ENCODE measurements at regions not wholly inside any gene's neighbourhood (a gene's known extent, or its start where the extent isn't known, plus 50 kb on each side); places are given as distances from the start of the nearest gene placed in this dataset.

- Histone ChIP-seq H3K4me2 (ENCODE audit: low read depth, low read length, poor library complexity, severe bottlenecking) (no peak overlapping the region), H4K20me1 (ENCODE audit: low read depth, low read length) (no peaks in the 10 kb centered on the region), H3F3A (ENCODE audit: insufficient read depth) (no peaks in the 10 kb centered on the region), H2AFZ (ENCODE audit: low read depth, low read length, severe bottlenecking) (no peak overlapping the region), H3K27ac (ENCODE audit: low read depth, low read length) (no peak overlapping the region), H3K27me3 (ENCODE audit: low read length) (no peaks in the 10 kb centered on the region), H3K9me3 (ENCODE audit: insufficient read depth, low read length) (no peaks in the 10 kb centered on the region), H3K36me3 (ENCODE audit: low read length) (no peaks in the 10 kb centered on the region), H3K4me3 (ENCODE audit: insufficient read depth, low read length, poor library complexity, severe bottlenecking) (no peak overlapping the region), H3K9ac (ENCODE audit: low read length) (no peak overlapping the region), H3K79me2 (ENCODE audit: insufficient read depth, low read length) (no peaks in the 10 kb centered on the region), H3K9me2 (replicated peaks; ENCODE audit: insufficient read depth, low read length) (no peaks in the 10 kb centered on the region)
- TF ChIP-seq EZH2phosphoT487 (conservative IDR thresholded peaks at IDR 0.05; ENCODE audit: low read length), result no peak
- TF ChIP-seq CTCF (IDR thresholded peaks at IDR 0.05; ENCODE audit: insufficient read depth, low read length, poor library complexity, severe bottlenecking), result no peak
Observed at GRCh38 chr12:61999311-61999710, 260.9 kb upstream of the USP15 start.

- no peaks in the 10 kb centered on the region for H3K27me3 ChIP-seq (ENCODE audit: low read length)
- H3F3A ChIP-seq (ENCODE audit: insufficient read depth), result no peaks in the 10 kb centered on the region
- H3K27ac ChIP-seq (ENCODE audit: low read depth, low read length), result no peak overlapping the region
- no peak overlapping the region for H3K4me2 ChIP-seq (ENCODE audit: low read depth, low read length, poor library complexity, severe bottlenecking)
- H4K20me1 ChIP-seq (ENCODE audit: low read depth, low read length), result no peaks in the 10 kb centered on the region
- H3K9me2 ChIP-seq (replicated peaks; ENCODE audit: insufficient read depth, low read length), result no peaks in the 10 kb centered on the region
- H3K9ac ChIP-seq (ENCODE audit: low read length), result no peak overlapping the region
- H3K4me3 ChIP-seq (ENCODE audit: insufficient read depth, low read length, poor library complexity, severe bottlenecking), result no peak overlapping the region
- no peaks in the 10 kb centered on the region for H3K79me2 ChIP-seq (ENCODE audit: insufficient read depth, low read length)
- no peak overlapping the region for H2AFZ ChIP-seq (ENCODE audit: low read depth, low read length, severe bottlenecking)
- H3K9me3 ChIP-seq (ENCODE audit: insufficient read depth, low read length), result no peaks in the 10 kb centered on the region
- H3K36me3 ChIP-seq (ENCODE audit: low read length), result no peaks in the 10 kb centered on the region
- TF ChIP-seq EZH2phosphoT487 (conservative IDR thresholded peaks at IDR 0.05; ENCODE audit: low read length), result no peak
- TF ChIP-seq CTCF (IDR thresholded peaks at IDR 0.05; ENCODE audit: insufficient read depth, low read length, poor library complexity, severe bottlenecking), result no peak
Observed at GRCh38 chr12:62001424-62001823, 258.8 kb upstream of the USP15 start.

- no peaks in the 10 kb centered on the region for H3K27me3 ChIP-seq (ENCODE audit: low read length)
- H3K9ac ChIP-seq (ENCODE audit: low read length), result no peak overlapping the region
- no peak overlapping the region for H2AFZ ChIP-seq (ENCODE audit: low read depth, low read length, severe bottlenecking)
- H3K9me2 ChIP-seq (replicated peaks; ENCODE audit: insufficient read depth, low read length), result no peaks in the 10 kb centered on the region
- no peaks in the 10 kb centered on the region for H4K20me1 ChIP-seq (ENCODE audit: low read depth, low read length)
- no peak overlapping the region for H3K4me3 ChIP-seq (ENCODE audit: insufficient read depth, low read length, poor library complexity, severe bottlenecking)
- H3F3A ChIP-seq (ENCODE audit: insufficient read depth), result no peaks in the 10 kb centered on the region
- H3K36me3 ChIP-seq (ENCODE audit: low read length), result no peaks in the 10 kb centered on the region
- H3K27ac ChIP-seq (ENCODE audit: low read depth, low read length), result no peak overlapping the region
- no peak overlapping the region for H3K4me2 ChIP-seq (ENCODE audit: low read depth, low read length, poor library complexity, severe bottlenecking)
- TF ChIP-seq EZH2phosphoT487 (conservative IDR thresholded peaks at IDR 0.05; ENCODE audit: low read length) (no peak), CTCF (IDR thresholded peaks at IDR 0.05; ENCODE audit: insufficient read depth, low read length, poor library complexity, severe bottlenecking) (no peak)
- H3K9me3 ChIP-seq (ENCODE audit: insufficient read depth, low read length), result no peaks in the 10 kb centered on the region
- H3K79me2 ChIP-seq (ENCODE audit: insufficient read depth, low read length), result no peaks in the 10 kb centered on the region
Observed at GRCh38 chr12:62003226-62003625, 257.0 kb upstream of the USP15 start.

- no peak overlapping the region for H3K4me2 ChIP-seq (ENCODE audit: low read depth, low read length, poor library complexity, severe bottlenecking)
Observed at GRCh38 chr12:62003701-62004100, 256.5 kb upstream of the USP15 start.

More at GRCh38 chr12:62003701-62004100, 256.5 kb upstream of the USP15 start:
- Histone ChIP-seq H3K9me3 (ENCODE audit: insufficient read depth, low read length) (no peaks in the 10 kb centered on the region), H3K27ac (ENCODE audit: low read depth, low read length) (no peak overlapping the region), H3K36me3 (ENCODE audit: low read length) (no peaks in the 10 kb centered on the region), H4K20me1 (ENCODE audit: low read depth, low read length) (no peaks in the 10 kb centered on the region), H3F3A (ENCODE audit: insufficient read depth) (no peaks in the 10 kb centered on the region), H3K79me2 (ENCODE audit: insufficient read depth, low read length) (no peaks in the 10 kb centered on the region), H3K9ac (ENCODE audit: low read length) (no peak overlapping the region), H2AFZ (ENCODE audit: low read depth, low read length, severe bottlenecking) (no peak overlapping the region), H3K9me2 (replicated peaks; ENCODE audit: insufficient read depth, low read length) (no peaks in the 10 kb centered on the region), H3K4me3 (ENCODE audit: insufficient read depth, low read length, poor library complexity, severe bottlenecking) (no peak overlapping the region), H3K27me3 (ENCODE audit: low read length) (no peaks in the 10 kb centered on the region)
- TF ChIP-seq CTCF (IDR thresholded peaks at IDR 0.05; ENCODE audit: insufficient read depth, low read length, poor library complexity, severe bottlenecking) (no peak), EZH2phosphoT487 (conservative IDR thresholded peaks at IDR 0.05; ENCODE audit: low read length) (no peak)
